HG03097 (cell line): ENCODE measurements at regions not wholly inside any gene's neighbourhood (a gene's known extent, or its start where the extent isn't known, plus 50 kb on each side); places are given as distances from the start of the nearest gene placed in this dataset.

ENCODE experiments used
- ATAC-seq: cut with Tn5 transposase; IDR thresholded peaks from one replicate; pipeline ENCODE4 v1.9.1; 2021; ENCODE audit not compliant: unreplicated experiment, low FRiP score

GRCh38 chr5:135236228-135236907 lies 162.7 kb downstream of the MACROH2A1 start:
- no peak for ATAC-seq

GRCh38 chr5:135235551-135236227 lies 163.3 kb downstream of the MACROH2A1 start:
- ATAC-seq: no peak

GRCh38 chr5:135234666-135235401 lies 164.2 kb downstream of the MACROH2A1 start:
- no peak for ATAC-seq

GRCh38 chr5:135234242-135234641 lies 164.8 kb downstream of the MACROH2A1 start:
- no peak for ATAC-seq

GRCh38 chr5:135233477-135233876 lies 165.6 kb downstream of the MACROH2A1 start:
- ATAC-seq: no peak

GRCh38 chr5:135232958-135233357 lies 166.1 kb downstream of the MACROH2A1 start:
- no peak for ATAC-seq

GRCh38 chr5:135231289-135231688 lies 167.7 kb downstream of the MACROH2A1 start:
- no peak for ATAC-seq

GRCh38 chr5:135230251-135230925 lies 168.6 kb downstream of the MACROH2A1 start:
- ATAC-seq: no peak

GRCh38 chr5:135229679-135230132 lies 169.3 kb downstream of the MACROH2A1 start:
- no peak for ATAC-seq

- no peak for ATAC-seq
These were observed 169.9 kb downstream of the MACROH2A1 start for GRCh38 chr5:135229122-135229521.

GRCh38 chr5:135228222-135228621 lies 170.8 kb downstream of the MACROH2A1 start:
- ATAC-seq: no peak

GRCh38 chr5:135227064-135228022 lies 171.7 kb downstream of the MACROH2A1 start:
- ATAC-seq: no peak

- no peak for ATAC-seq
These were observed 173.0 kb downstream of the MACROH2A1 start for GRCh38 chr5:135225856-135226560.

- no peak for ATAC-seq
These were observed 175.0 kb downstream of the MACROH2A1 start for GRCh38 chr5:135223891-135224625.

GRCh38 chr5:135223404-135223803 lies 175.6 kb downstream of the MACROH2A1 start:
- ATAC-seq: no peak

- ATAC-seq: no peak
These were observed 176.3 kb downstream of the MACROH2A1 start for GRCh38 chr5:135222771-135223170.

GRCh38 chr5:135222171-135222681 lies 176.8 kb downstream of the MACROH2A1 start:
- no peak for ATAC-seq

GRCh38 chr5:135221696-135222095 lies 177.3 kb downstream of the MACROH2A1 start:
- no peak for ATAC-seq

- ATAC-seq: no peak
These were observed 177.9 kb downstream of the MACROH2A1 start for GRCh38 chr5:135221187-135221473.
